Jurkat, Clone E6-1 (cell line): ENCODE measurements at regions not wholly inside any gene's neighbourhood (a gene's known extent, or its start where the extent isn't known, plus 50 kb on each side); places are given as distances from the start of the nearest gene placed in this dataset.

ENCODE experiments used
- DNase-seq: peaks from one replicate; pipeline ENCODE4 v3.0.0-alpha.2; 2011; ENCODE audit warnings: low read depth, low spot score
- H3K4me3 ChIP-seq: 2 replicates; pipeline ENCODE4 v1.5.1; 2011; ENCODE audit warnings: mild to moderate bottlenecking, low read length, control low read depth, moderate library complexity

GRCh38 chr9:18010492-18010891 lies 431.6 kb downstream of the SH3GL2 start:
- DNase-seq, result no peak
- no peak overlapping the region for H3K4me3 ChIP-seq

GRCh38 chr9:18012170-18012569 lies 433.3 kb downstream of the SH3GL2 start:
- H3K4me3 ChIP-seq, result no peak overlapping the region
- no peak for DNase-seq

DNA sequence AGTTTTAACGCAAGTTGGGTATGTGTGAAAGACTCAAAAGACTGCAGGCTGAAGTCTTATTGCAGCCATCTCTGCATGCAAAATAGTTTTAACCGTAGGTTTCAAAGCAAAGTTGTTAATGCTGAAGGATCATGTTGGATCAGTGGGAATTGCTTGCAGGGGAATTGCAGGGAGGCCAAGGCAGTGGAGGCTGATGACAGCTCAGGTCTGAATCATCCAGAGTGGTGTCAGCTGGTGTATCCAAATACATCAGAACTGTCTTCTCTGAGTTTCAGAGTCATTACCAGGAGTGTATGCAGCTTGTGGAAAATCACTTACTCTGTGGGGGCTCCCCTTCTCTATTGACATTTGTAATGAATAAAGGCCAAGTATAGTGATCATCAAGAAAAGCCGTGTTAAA lies 435.7 kb downstream of the SH3GL2 start:
- no peak for DNase-seq
- no peak overlapping the region for H3K4me3 ChIP-seq

DNA sequence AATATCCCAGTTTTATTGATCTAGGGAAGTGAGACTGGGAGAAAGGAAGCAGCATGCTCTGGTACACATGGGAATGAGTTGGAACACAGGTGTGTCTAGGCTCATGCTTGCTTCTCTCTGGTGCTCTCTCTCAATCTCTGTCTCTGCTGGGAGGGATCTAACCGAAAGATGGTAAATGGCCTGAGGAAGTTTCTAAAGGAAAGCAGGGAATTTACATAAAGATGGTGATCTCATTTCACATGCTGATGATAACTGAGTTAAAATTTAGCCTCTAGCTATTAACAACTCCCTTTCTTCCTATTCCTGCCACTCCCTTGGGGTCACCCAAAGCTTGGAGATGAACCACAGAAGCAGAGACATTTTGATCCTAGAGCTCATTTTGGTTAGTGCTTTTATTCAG lies 436.2 kb downstream of the SH3GL2 start:
- H3K4me3 ChIP-seq, result no peak overlapping the region
- DNase-seq, result no peak

DNA sequence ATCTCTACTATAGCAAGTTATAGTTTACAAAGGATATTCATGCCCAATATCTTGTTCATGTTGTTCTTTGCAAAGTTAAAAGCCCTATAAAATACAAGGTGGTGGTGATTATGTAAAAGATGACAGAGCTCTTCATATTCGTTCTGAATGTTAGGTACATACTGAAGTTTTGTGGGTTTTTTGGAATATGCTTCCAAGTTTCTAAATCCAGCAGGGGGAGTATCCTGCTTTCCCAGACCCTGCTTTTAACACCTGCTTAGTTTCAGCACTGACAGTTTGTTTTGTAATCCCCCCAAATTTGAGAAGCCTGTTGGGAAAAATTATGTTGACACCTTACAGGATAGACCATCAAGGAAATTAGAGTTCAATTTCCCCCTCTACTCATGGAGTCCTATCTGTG lies 438.3 kb downstream of the SH3GL2 start:
- no peak for DNase-seq
- no peak overlapping the region for H3K4me3 ChIP-seq

GRCh38 chr9:18018221-18018620 lies 439.4 kb downstream of the SH3GL2 start:
- DNase-seq, result no peak
- no peak overlapping the region for H3K4me3 ChIP-seq

GRCh38 chr9:18018661-18019060 lies 439.8 kb downstream of the SH3GL2 start:
- DNase-seq, result no peak

DNA sequence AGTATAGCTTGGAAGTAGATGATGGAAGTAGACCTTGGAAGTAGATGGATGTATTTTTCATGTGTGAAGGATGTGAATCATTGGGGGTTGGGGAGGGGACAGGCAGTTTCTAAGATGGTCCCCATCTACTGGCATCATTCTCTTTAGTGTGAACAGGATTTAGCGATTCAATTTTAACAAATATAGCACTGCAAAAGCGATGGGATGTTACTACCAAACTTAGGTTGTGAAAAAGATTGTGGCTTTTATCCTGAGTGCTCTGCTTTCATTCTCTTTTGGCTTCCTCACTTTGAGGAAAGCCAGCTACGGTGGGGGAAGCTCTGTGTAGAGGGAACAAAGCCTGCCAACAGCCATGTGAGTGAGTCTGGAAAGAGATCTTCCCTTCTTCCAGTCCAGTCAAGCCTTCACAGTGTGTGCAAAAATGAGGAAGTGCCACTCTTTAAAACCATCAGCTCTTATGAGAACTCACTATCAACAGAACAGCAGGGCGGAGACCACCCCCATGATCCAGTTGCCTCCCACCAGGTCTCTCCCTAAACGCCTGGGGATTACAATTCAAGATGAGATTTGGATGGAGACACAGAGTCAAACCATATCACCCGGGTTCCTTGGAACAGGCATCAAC lies 441.4 kb downstream of the SH3GL2 start:
- no peak for DNase-seq
- H3K4me3 ChIP-seq, result no peak overlapping the region

More at GRCh38 chr9:18018661-18019060, 439.8 kb downstream of the SH3GL2 start:
- no peak overlapping the region for H3K4me3 ChIP-seq

DNA sequence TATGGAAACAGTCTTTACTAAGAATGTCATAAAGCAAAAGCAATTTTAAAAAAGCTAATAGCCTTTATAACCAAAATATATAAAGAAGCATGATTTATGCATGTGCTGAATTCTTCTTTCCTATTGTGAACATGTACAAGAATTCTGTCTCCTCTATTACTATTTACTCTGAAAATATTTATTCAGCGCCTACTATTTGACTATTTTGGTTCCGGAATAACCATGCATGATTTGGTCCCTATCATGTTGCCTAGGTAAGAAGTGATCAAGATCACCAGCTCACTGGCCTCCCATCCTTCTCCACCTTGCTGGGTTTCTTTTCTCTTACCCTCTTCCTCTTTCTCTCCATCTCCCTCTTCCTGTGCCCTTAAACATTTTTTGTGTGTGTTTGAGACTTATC lies 443.8 kb downstream of the SH3GL2 start:
- no peak overlapping the region for H3K4me3 ChIP-seq
- no peak for DNase-seq

DNA sequence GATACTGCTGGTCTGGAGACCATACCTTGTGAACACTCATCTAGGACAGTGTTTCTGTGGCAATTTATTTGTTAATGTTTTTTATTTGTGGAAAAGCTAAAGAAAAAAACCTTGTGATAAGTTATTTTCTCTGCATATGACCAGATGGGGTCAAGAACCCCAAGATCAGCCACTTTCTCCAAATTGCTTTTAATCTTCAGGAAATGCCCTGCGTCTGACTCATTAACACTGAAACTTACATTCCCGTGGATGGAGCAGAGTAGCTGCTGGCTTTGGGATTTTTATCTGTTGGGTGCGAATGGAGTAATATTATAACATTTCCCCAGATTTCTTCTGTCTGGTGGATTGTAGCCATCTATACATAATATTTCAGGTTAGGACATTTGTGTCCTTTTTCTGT lies 444.5 kb downstream of the SH3GL2 start:
- H3K4me3 ChIP-seq, result no peak overlapping the region
- DNase-seq, result no peak

DNA sequence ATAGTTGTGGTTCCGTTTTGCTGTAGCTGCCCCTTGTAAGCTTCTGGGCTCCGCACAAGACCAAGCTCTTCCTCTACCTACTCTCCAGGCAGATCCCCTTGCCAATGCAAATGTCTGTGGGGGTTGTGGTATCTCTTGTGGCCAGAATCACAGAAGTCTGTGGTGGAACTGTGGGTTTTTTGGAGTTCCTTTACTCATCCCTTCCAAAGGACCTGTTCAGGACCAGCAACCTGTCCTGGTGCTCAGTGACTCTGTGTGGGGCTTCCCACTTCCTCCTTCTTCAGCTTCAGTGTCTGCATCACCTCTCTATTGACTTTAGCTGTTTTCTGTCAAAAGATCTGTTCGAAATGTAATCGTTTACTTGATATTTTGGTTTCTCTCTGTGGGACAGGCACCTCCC lies 441.3 kb upstream of the ADAMTSL1 start:
- no peak overlapping the region for H3K4me3 ChIP-seq
- DNase-seq, result no peak

DNA sequence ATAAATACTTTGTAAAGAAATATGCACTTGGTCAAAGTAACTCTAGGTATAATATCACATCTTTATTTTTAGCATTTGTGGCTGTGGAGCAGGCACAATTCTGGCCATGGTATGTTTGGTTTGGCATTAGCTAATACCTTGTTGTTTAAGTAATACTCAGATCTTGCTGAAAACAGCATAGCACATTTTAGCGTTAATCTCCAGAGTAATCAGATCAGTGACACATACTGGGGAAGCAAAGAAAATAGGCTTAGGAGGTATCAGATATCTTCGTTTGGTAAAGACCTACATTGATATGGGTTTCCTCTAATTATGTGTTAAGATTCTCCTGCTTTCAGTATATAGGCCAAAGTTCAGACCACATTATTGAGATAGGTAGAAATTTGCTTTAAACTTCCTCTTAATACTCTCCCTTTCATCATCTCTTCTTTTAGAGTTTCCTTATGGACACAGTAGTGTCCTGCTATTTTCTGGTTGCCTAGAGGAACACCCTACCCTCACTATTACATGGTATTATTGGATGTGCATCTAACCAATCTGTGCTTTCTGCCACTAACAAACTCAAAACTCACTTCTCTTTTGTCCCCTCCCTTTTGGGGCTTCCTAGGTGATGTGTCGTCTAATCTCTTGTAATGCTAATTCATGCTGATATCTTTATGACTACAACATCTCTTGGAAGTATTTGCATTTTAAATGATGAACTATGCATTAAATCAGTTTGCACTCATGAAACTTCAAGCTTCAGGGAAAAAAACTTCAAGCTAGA lies 437.3 kb upstream of the ADAMTSL1 start:
- no peak for DNase-seq
- no peak overlapping the region for H3K4me3 ChIP-seq

DNA sequence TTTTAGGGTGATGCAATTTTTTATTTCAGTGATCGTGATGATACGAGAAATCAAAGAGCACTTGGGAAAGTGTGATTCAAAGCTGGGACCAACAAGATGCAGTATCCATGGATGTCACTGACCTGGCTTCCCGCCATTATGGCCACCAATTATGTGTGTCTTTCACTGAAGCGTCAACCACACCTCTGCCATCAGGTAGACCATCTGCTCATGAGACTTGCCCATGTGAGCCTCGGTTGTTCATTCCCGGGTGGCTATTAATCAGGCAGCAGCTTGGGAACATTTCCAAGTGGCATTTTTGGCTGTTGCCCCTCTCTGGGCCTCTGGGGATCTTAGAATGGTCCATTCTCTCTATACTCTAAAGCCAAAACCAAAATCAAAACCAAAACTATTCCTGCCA lies 436.0 kb upstream of the ADAMTSL1 start:
- no peak for DNase-seq
- no peak overlapping the region for H3K4me3 ChIP-seq

GRCh38 chr9:18040327-18040726 lies 433.6 kb upstream of the ADAMTSL1 start:
- no peak for DNase-seq
- H3K4me3 ChIP-seq, result no peak overlapping the region

- no peak overlapping the region for H3K4me3 ChIP-seq
- no peak for DNase-seq
Measured at GRCh38 chr9:18043978-18044377, 430.0 kb upstream of the ADAMTSL1 start.

GRCh38 chr9:18045326-18045725 lies 428.6 kb upstream of the ADAMTSL1 start:
- no peak overlapping the region for H3K4me3 ChIP-seq
- DNase-seq, result no peak

DNA sequence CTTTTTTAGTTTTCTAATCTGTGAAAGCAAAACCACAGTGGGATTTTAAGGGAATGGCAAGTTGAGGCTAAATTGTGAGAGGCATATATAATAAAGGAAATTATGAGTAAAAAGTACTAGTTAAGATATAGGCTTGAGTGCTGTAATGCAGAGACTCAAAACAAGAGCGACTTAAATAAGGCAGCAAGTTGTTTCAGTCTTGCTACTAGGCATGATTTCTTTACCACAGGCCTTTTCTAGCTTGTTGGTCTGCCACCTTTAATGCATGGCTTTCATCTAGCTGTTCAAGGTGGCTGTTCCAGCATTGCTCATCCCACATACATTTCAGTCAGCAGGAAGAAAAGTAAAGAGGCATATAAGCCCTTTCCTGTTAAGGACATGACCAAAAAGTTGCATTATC lies 427.9 kb upstream of the ADAMTSL1 start:
- no peak overlapping the region for H3K4me3 ChIP-seq
- DNase-seq, result no peak

DNA sequence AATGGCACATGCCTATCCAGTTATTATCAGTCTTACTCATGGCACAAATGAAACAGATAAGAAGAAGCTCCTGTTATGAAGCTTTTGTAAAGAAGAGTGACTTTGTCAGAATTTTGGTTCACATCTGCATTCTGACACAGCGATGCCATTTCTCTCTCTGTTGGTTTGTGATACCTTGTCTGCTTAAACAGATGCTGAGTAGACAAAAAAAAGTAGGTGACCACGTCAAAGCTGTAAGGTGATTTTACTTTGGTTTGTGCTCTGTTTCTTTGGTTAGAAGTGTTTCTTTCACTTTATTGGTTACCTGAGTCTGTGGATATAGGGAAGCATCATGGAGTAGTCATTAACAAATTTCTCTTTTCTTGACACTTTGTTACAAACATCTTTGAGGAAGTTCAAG lies 422.3 kb upstream of the ADAMTSL1 start:
- DNase-seq, result no peak
- H3K4me3 ChIP-seq, result no peak overlapping the region

DNA sequence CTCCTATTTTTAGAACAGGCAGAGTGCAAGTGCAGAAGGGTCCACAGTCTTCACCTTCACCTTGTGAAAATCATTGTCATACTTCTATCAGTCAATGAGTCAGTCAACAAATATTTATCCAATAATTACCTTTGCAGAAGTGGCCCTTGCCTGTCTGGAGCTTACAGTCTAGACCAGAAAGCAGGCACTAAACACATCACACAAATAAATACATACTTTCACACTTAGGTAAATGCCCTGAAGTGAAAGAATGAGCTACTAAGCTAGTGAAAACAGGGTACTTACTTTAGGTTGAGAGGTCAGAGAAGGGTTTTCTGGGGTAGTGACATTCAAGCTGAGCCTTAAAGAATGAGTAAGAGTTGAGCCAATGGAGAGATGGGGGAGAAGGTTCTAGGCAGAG lies 421.9 kb upstream of the ADAMTSL1 start:
- no peak overlapping the region for H3K4me3 ChIP-seq
- no peak for DNase-seq

GRCh38 chr9:18056269-18056992 lies 417.5 kb upstream of the ADAMTSL1 start:
- DNase-seq, result no peak
- no peak overlapping the region for H3K4me3 ChIP-seq
